SU-DHL-6 (cell line): ENCODE measurements at regions not wholly inside any gene's neighbourhood (a gene's known extent, or its start where the extent isn't known, plus 50 kb on each side); places are given as distances from the start of the nearest gene placed in this dataset.

Experiments used
- EZH2phosphoT487 ChIP-seq: fragments of 200-600 bp; sonication (generic), shearing (Covaris generic); conservative IDR thresholded peaks from 2 replicates; pipeline ENCODE4 v1.6.1; 2018; ENCODE audit warnings: mild to moderate bottlenecking, antibody characterized with exemption, low read length, moderate library complexity, mixed read lengths
- TF ChIP-seq, protein P1 (sequence below): fragments of 200-600 bp; sonication (generic); IDR thresholded peaks from one replicate; pipeline ENCODE4 v1.5.1; 2017; ENCODE audit warnings: antibody characterized with exemption, mild to moderate bottlenecking, low read length, moderate library complexity; ENCODE audit not compliant: insufficient read depth, poor library complexity, severe bottlenecking

- TF ChIP-seq, protein P1, sequence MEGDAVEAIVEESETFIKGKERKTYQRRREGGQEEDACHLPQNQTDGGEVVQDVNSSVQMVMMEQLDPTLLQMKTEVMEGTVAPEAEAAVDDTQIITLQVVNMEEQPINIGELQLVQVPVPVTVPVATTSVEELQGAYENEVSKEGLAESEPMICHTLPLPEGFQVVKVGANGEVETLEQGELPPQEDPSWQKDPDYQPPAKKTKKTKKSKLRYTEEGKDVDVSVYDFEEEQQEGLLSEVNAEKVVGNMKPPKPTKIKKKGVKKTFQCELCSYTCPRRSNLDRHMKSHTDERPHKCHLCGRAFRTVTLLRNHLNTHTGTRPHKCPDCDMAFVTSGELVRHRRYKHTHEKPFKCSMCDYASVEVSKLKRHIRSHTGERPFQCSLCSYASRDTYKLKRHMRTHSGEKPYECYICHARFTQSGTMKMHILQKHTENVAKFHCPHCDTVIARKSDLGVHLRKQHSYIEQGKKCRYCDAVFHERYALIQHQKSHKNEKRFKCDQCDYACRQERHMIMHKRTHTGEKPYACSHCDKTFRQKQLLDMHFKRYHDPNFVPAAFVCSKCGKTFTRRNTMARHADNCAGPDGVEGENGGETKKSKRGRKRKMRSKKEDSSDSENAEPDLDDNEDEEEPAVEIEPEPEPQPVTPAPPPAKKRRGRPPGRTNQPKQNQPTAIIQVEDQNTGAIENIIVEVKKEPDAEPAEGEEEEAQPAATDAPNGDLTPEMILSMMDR = no peak
- TF ChIP-seq EZH2phosphoT487 = no peak
Observed at GRCh38 chr6:133621751-133622150, 267.2 kb upstream of the TCF21 start.
